ENCODE measurements at regions not wholly inside any gene's neighbourhood (a gene's known extent, or its start where the extent isn't known, plus 50 kb on each side); places are given as distances from the start of the nearest gene placed in this dataset.

GRCh38 chr1:239436286-239436685, 49.9 kb downstream of the CHRM3 start:
- FAIRE-seq, result no peak
- DNase-seq (ENCODE audit: insufficient read length, low spot score), result no peak

- no peak for FAIRE-seq
Measured at GRCh38 chr1:239437822-239438221, 51.5 kb downstream of the CHRM3 start.

GRCh38 chr1:239438891-239439290, 52.5 kb downstream of the CHRM3 start:
- FAIRE-seq (no peak), DNase-seq (ENCODE audit: insufficient read length, low spot score) (no peak)

More at GRCh38 chr1:239437822-239438221, 51.5 kb downstream of the CHRM3 start:
- DNase-seq (ENCODE audit: insufficient read length, low spot score), result no peak

- DNase-seq (ENCODE audit: insufficient read length, low spot score), result no peak
- no peak for FAIRE-seq
Measured at GRCh38 chr1:239443361-239443760, 57.0 kb downstream of the CHRM3 start.

- DNase-seq (ENCODE audit: insufficient read length, low spot score), result no peak
- no peak for FAIRE-seq
Measured at GRCh38 chr1:239446611-239447010, 60.2 kb downstream of the CHRM3 start.

GRCh38 chr1:239448911-239449310, 62.5 kb downstream of the CHRM3 start:
- no peak for DNase-seq (ENCODE audit: insufficient read length, low spot score)
- no peak for FAIRE-seq

GRCh38 chr1:239455743-239456142, 69.4 kb downstream of the CHRM3 start:
- FAIRE-seq (no peak), DNase-seq (ENCODE audit: insufficient read length, low spot score) (no peak)

GRCh38 chr1:239456788-239457187, 70.4 kb downstream of the CHRM3 start:
- DNase-seq (ENCODE audit: insufficient read length, low spot score) (no peak), FAIRE-seq (no peak)

- FAIRE-seq, result peak; percentile 4
- DNase-seq (ENCODE audit: insufficient read length, low spot score), result no peak
Measured at GRCh38 chr1:239457491-239458143, 71.2 kb downstream of the CHRM3 start.

GRCh38 chr1:239458144-239458500, 71.8 kb downstream of the CHRM3 start:
- no peak for DNase-seq (ENCODE audit: insufficient read length, low spot score)

GRCh38 chr1:239467730-239468129, 81.4 kb downstream of the CHRM3 start:
- FAIRE-seq (no peak), DNase-seq (ENCODE audit: insufficient read length, low spot score) (no peak)

More at GRCh38 chr1:239458144-239458500, 71.8 kb downstream of the CHRM3 start:
- peak; percentile 18 for FAIRE-seq

- DNase-seq (ENCODE audit: insufficient read length, low spot score) (no peak), FAIRE-seq (no peak)
Measured at GRCh38 chr1:239478069-239478468, 91.7 kb downstream of the CHRM3 start.

GRCh38 chr1:239483391-239483790, 97.0 kb downstream of the CHRM3 start:
- FAIRE-seq (no peak), DNase-seq (ENCODE audit: insufficient read length, low spot score) (no peak)

GRCh38 chr1:239493811-239494414, 107.5 kb downstream of the CHRM3 start:
- no peak for FAIRE-seq
- no peak for DNase-seq (ENCODE audit: insufficient read length, low spot score)

GRCh38 chr1:239505094-239505493, 118.7 kb downstream of the CHRM3 start:
- DNase-seq (ENCODE audit: insufficient read length, low spot score), result no peak
- FAIRE-seq, result no peak

- FAIRE-seq (no peak), DNase-seq (ENCODE audit: insufficient read length, low spot score) (no peak)
Measured at GRCh38 chr1:239507826-239508225, 121.5 kb downstream of the CHRM3 start.

GRCh38 chr1:239511875-239512274, 125.5 kb downstream of the CHRM3 start:
- DNase-seq (ENCODE audit: insufficient read length, low spot score) (no peak), FAIRE-seq (no peak)

GRCh38 chr1:239516579-239516978, 130.2 kb downstream of the CHRM3 start:
- no peak for DNase-seq (ENCODE audit: insufficient read length, low spot score)
- no peak for FAIRE-seq

GRCh38 chr1:239526391-239526790, 140.0 kb downstream of the CHRM3 start:
- FAIRE-seq (no peak), DNase-seq (ENCODE audit: insufficient read length, low spot score) (no peak)

- no peak for FAIRE-seq
- no peak for DNase-seq (ENCODE audit: insufficient read length, low spot score)
Measured at GRCh38 chr1:239527051-239527693, 140.8 kb downstream of the CHRM3 start.

- FAIRE-seq, result no peak
- no peak for DNase-seq (ENCODE audit: insufficient read length, low spot score)
Measured at GRCh38 chr1:239536165-239536849, 149.9 kb downstream of the CHRM3 start.

GRCh38 chr1:239537795-239538194, 151.4 kb downstream of the CHRM3 start:
- no peak for FAIRE-seq
- no peak for DNase-seq (ENCODE audit: insufficient read length, low spot score)
